SK-N-SH (cell line): ENCODE measurements at regions not wholly inside any gene's neighbourhood (a gene's known extent, or its start where the extent isn't known, plus 50 kb on each side); places are given as distances from the start of the nearest gene placed in this dataset.

Experiments
- CTCF ChIA-PET: fragments of 300-600, 350-600 bp; formaldehyde crosslinking; extraction: SDS; loops from one replicate; lab custom pipeline; 2021; lab: Yijun Ruan, JAX
- POLR2A ChIA-PET: fragments of 350-600 bp; sonication (Branson Sonifier 250); formaldehyde crosslinking; extraction: SDS; loops from one replicate; lab custom pipeline; 2020; ENCODE audit warnings: antibody characterized with exemption, inconsistent platforms; lab: Yijun Ruan, JAX
- DNase-seq: peaks from one replicate; pipeline ENCODE4 v3.0.0; 2012
- H2AFZ ChIP-seq: fragments of 200-600 bp; sonication (generic); 2 replicates; pipeline ENCODE4 v1.8.1; 2016; ENCODE audit warnings: antibody characterized with exemption, mild to moderate bottlenecking, low read depth
- H3F3A ChIP-seq: fragments of 200-600 bp; sonication (generic); replicated peaks from 2 replicates; pipeline ENCODE3; 2016; ENCODE audit warnings: antibody characterized with exemption, mild to moderate bottlenecking; ENCODE audit not compliant: insufficient read depth
- H3K27ac ChIP-seq, 2 experiments: fragments of 200-500 bp in 1 of 2; fragments of 200-600 bp in 1 of 2; sonication (Bioruptor generic) in 1 of 2; sonication (generic), shearing (Covaris generic) in 1 of 2; 2 replicates each; pipeline versions ENCODE4 v1.5.1 to v1.6.1; 2014 to 2016; ENCODE audit warnings: low read depth in 2 of 2, inconsistent platforms in 1 of 2, low read length in 1 of 2, mild to moderate bottlenecking in 1 of 2, mixed read lengths in 1 of 2
- H3K27me3 ChIP-seq: fragments of 200-600 bp; sonication (generic), shearing (Covaris generic); 2 replicates; pipeline ENCODE4 v1.6.1; 2016; ENCODE audit warnings: mixed run types; ENCODE audit not compliant: insufficient read depth
- H3K36me3 ChIP-seq, 2 experiments: fragments of 200-500 bp in 1 of 2; fragments of 200-600 bp in 1 of 2; sonication (Bioruptor generic) in 1 of 2; sonication (generic) in 1 of 2; replicated peaks in 1 of 2; 2 replicates each; pipeline versions ENCODE3 to v1.5.1; 2014 to 2016; ENCODE audit warnings: low read length in 1 of 2, mild to moderate bottlenecking in 1 of 2; ENCODE audit not compliant: insufficient read depth in 2 of 2, control insufficient read depth in 1 of 2
- H3K4me1 ChIP-seq, 2 experiments: fragments of 200-500 bp in 1 of 2; fragments of 200-600 bp in 1 of 2; sonication (Bioruptor generic) in 1 of 2; sonication (generic), shearing (Covaris generic) in 1 of 2; 2 replicates each; pipeline versions ENCODE4 v1.5.1 to v1.6.1; 2014 to 2016; ENCODE audit warnings: low read depth in 1 of 2, low read length in 1 of 2, mixed run types in 1 of 2; ENCODE audit not compliant: insufficient read depth in 2 of 2, control insufficient read depth in 1 of 2
- H3K4me2 ChIP-seq: fragments of 200-600 bp; sonication (generic), shearing (Covaris generic); 2 replicates; pipeline ENCODE4 v1.6.1; 2017; ENCODE audit warnings: mixed run types
- H3K4me3 ChIP-seq, 2 experiments: fragments of 200-500 bp in 1 of 2; fragments of 200-600 bp in 1 of 2; sonication (Bioruptor generic) in 1 of 2; sonication (generic), shearing (Covaris generic) in 1 of 2; 2 replicates each; pipeline versions ENCODE4 v1.5.1 to v1.8.1; 2014 to 2016; ENCODE audit warnings: low read depth in 2 of 2, inconsistent platforms in 1 of 2, low read length in 1 of 2, mild to moderate bottlenecking in 1 of 2, mixed read lengths in 1 of 2, moderate library complexity in 1 of 2
- H3K79me2 ChIP-seq: fragments of 200-600 bp; sonication (generic); 2 replicates; pipeline ENCODE4 v1.8.1; 2017; ENCODE audit warnings: mild to moderate bottlenecking; ENCODE audit not compliant: insufficient read depth
- H3K9ac ChIP-seq: fragments of 200-600 bp; sonication (generic); 2 replicates; pipeline ENCODE4 v1.6.1; 2017; ENCODE audit warnings: mixed run types
- H3K9me2 ChIP-seq: fragments of 200-600 bp; sonication (generic); 2 replicates; pipeline ENCODE4 v1.6.1; 2017; ENCODE audit warnings: mixed run types
- H3K9me3 ChIP-seq: fragments of 200-600 bp; sonication (generic); 2 replicates; pipeline ENCODE4 v1.6.1; 2017; ENCODE audit warnings: mixed run types, mild to moderate bottlenecking, moderate library complexity
- H4K20me1 ChIP-seq: fragments of 200-600 bp; sonication (generic); 2 replicates; pipeline ENCODE4 v1.6.1; 2017; ENCODE audit warnings: mild to moderate bottlenecking, mixed run types; ENCODE audit not compliant: insufficient read depth
- CHD2 ChIP-seq: fragments of 150-350 bp; IDR thresholded peaks from 2 replicates; pipeline ENCODE4 v1.6.1; 2018; ENCODE audit warnings: low read length; ENCODE audit not compliant: partially characterized antibody
- EZH2phosphoT487 ChIP-seq: fragments of 200-600 bp; sonication (generic); IDR thresholded peaks from 2 replicates; pipeline ENCODE4 v1.6.1; 2017; ENCODE audit warnings: low read depth, mixed run types, mild to moderate bottlenecking, antibody characterized with exemption, moderate library complexity, borderline replicate concordance
- FOSL2 ChIP-seq: IDR thresholded peaks from 2 replicates; pipeline ENCODE4 v1.4.0; 2012; ENCODE audit warnings: low read depth, mild to moderate bottlenecking, moderate library complexity, borderline replicate concordance
- MEF2A ChIP-seq: IDR thresholded peaks from 2 replicates; pipeline ENCODE4 v1.4.0; 2012; ENCODE audit warnings: low read depth, borderline replicate concordance
- POLR2AphosphoS5 ChIP-seq: IDR thresholded peaks from 2 replicates; pipeline ENCODE4 v1.6.1; 2012; ENCODE audit warnings: low read depth, low read length
- RCOR1 ChIP-seq: fragments of 150-350 bp; IDR thresholded peaks from 2 replicates; pipeline ENCODE4 v1.6.1; 2017; ENCODE audit warnings: antibody characterized with exemption, low read length
- RFX5 ChIP-seq: IDR thresholded peaks from 2 replicates; pipeline ENCODE4 v1.6.1; 2012; ENCODE audit warnings: mild to moderate bottlenecking, improper control_type of control experiment, low read length
- RXRA ChIP-seq: IDR thresholded peaks from 2 replicates; pipeline ENCODE4 v1.4.0; 2012; ENCODE audit warnings: low read depth, mild to moderate bottlenecking, borderline replicate concordance
- SIN3A ChIP-seq: IDR thresholded peaks from 2 replicates; pipeline ENCODE4 v1.6.1; 2012; ENCODE audit warnings: low read depth, mild to moderate bottlenecking, low read length, moderate library complexity, borderline replicate concordance
- SMC3 ChIP-seq: IDR thresholded peaks from 2 replicates; pipeline ENCODE4 v1.6.1; 2012; ENCODE audit warnings: low read depth, low read length, improper control_type of control experiment
- WGBS: methylation state at CpG from one replicate; pipeline ENCODE4 v1.1.6; 2017; ENCODE audit warnings: low lambda C conversion rate; 5-methylcytosine and 5-hydroxymethylcytosine counted together
- TF ChIP-seq, protein P1 (sequence below): IDR thresholded peaks from 2 replicates; pipeline ENCODE4 v1.4.0; 2012; ENCODE audit warnings: low read depth, borderline replicate concordance
- TF ChIP-seq, protein P2 (sequence below): fragments of 200-600 bp; sonication (generic); IDR thresholded peaks from 2 replicates; pipeline ENCODE4 v1.6.1; 2017; ENCODE audit warnings: antibody characterized with exemption, mild to moderate bottlenecking, moderate library complexity
- TF ChIP-seq, protein P3 (sequence below): IDR thresholded peaks from 2 replicates; pipeline ENCODE4; 2012
- TF ChIP-seq, protein P4 (sequence below): IDR thresholded peaks from 2 replicates; pipeline ENCODE4 v1.6.1; 2012; ENCODE audit warnings: mild to moderate bottlenecking, low read depth, low read length, moderate library complexity
- TF ChIP-seq, protein P5 (sequence below): IDR thresholded peaks from 2 replicates; pipeline ENCODE4 v1.4.0; 2012; ENCODE audit warnings: low read depth

DNA sequence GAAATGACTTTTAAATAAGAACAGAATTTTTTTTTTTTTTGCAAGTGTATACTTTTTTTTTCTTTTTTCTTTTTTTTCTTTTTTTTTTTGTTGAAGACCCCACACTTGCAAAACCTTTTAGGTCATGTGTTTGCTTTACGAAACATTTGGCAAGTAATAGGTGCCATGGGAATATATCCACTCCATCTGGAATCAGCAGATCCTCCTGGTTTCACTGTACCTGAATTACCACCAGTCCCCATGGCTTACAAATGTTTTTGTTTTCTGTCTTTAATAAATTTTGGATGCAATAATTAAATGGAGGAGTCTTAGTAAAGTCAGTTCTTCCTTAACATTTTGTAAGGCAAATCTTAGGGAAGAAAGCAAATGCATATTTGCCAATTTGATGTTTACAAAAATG, 559.7 kb upstream of the ZEB2 start:
- H3K27ac ChIP-seq, result no peak overlapping the region
- no peaks in the 10 kb centered on the region for H3K27me3 ChIP-seq
- DNase-seq, result no peak
- no peaks in the 10 kb centered on the region for H3K79me2 ChIP-seq
- 96% methylated on average over 1 of the region's 1 CpG for WGBS
- no peak overlapping the region for H2AFZ ChIP-seq
- H4K20me1 ChIP-seq, result no peaks in the 10 kb centered on the region
- H3K9me3 ChIP-seq, result no peaks in the 10 kb centered on the region
- CTCF ChIA-PET, result no interaction called here
- H3K4me1 ChIP-seq, result peaks cover 0 to 3% of the 10 kb centered on the region in 2 experiments; a peak in 2 of 4 replicates
- H3K36me3 ChIP-seq, result no peaks in the 10 kb centered on the region
- TF ChIP-seq FOSL2 (no peak), RFX5 (no peak), EZH2phosphoT487 (no peak), MEF2A (no peak), POLR2AphosphoS5 (no peak), SMC3 (no peak), RXRA (no peak), CHD2 (no peak), SIN3A (no peak), RCOR1 (no peak)
- TF ChIP-seq, protein P1, sequence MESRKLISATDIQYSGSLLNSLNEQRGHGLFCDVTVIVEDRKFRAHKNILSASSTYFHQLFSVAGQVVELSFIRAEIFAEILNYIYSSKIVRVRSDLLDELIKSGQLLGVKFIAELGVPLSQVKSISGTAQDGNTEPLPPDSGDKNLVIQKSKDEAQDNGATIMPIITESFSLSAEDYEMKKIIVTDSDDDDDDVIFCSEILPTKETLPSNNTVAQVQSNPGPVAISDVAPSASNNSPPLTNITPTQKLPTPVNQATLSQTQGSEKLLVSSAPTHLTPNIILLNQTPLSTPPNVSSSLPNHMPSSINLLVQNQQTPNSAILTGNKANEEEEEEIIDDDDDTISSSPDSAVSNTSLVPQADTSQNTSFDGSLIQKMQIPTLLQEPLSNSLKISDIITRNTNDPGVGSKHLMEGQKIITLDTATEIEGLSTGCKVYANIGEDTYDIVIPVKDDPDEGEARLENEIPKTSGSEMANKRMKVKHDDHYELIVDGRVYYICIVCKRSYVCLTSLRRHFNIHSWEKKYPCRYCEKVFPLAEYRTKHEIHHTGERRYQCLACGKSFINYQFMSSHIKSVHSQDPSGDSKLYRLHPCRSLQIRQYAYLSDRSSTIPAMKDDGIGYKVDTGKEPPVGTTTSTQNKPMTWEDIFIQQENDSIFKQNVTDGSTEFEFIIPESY, result no peak
- TF ChIP-seq, protein P2, sequence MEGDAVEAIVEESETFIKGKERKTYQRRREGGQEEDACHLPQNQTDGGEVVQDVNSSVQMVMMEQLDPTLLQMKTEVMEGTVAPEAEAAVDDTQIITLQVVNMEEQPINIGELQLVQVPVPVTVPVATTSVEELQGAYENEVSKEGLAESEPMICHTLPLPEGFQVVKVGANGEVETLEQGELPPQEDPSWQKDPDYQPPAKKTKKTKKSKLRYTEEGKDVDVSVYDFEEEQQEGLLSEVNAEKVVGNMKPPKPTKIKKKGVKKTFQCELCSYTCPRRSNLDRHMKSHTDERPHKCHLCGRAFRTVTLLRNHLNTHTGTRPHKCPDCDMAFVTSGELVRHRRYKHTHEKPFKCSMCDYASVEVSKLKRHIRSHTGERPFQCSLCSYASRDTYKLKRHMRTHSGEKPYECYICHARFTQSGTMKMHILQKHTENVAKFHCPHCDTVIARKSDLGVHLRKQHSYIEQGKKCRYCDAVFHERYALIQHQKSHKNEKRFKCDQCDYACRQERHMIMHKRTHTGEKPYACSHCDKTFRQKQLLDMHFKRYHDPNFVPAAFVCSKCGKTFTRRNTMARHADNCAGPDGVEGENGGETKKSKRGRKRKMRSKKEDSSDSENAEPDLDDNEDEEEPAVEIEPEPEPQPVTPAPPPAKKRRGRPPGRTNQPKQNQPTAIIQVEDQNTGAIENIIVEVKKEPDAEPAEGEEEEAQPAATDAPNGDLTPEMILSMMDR, result no peak
- TF ChIP-seq, protein P3, sequence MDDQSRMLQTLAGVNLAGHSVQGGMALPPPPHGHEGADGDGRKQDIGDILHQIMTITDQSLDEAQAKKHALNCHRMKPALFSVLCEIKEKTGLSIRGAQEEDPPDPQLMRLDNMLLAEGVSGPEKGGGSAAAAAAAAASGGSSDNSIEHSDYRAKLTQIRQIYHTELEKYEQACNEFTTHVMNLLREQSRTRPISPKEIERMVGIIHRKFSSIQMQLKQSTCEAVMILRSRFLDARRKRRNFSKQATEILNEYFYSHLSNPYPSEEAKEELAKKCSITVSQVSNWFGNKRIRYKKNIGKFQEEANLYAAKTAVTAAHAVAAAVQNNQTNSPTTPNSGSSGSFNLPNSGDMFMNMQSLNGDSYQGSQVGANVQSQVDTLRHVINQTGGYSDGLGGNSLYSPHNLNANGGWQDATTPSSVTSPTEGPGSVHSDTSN, result no peak
- TF ChIP-seq, protein P4, sequence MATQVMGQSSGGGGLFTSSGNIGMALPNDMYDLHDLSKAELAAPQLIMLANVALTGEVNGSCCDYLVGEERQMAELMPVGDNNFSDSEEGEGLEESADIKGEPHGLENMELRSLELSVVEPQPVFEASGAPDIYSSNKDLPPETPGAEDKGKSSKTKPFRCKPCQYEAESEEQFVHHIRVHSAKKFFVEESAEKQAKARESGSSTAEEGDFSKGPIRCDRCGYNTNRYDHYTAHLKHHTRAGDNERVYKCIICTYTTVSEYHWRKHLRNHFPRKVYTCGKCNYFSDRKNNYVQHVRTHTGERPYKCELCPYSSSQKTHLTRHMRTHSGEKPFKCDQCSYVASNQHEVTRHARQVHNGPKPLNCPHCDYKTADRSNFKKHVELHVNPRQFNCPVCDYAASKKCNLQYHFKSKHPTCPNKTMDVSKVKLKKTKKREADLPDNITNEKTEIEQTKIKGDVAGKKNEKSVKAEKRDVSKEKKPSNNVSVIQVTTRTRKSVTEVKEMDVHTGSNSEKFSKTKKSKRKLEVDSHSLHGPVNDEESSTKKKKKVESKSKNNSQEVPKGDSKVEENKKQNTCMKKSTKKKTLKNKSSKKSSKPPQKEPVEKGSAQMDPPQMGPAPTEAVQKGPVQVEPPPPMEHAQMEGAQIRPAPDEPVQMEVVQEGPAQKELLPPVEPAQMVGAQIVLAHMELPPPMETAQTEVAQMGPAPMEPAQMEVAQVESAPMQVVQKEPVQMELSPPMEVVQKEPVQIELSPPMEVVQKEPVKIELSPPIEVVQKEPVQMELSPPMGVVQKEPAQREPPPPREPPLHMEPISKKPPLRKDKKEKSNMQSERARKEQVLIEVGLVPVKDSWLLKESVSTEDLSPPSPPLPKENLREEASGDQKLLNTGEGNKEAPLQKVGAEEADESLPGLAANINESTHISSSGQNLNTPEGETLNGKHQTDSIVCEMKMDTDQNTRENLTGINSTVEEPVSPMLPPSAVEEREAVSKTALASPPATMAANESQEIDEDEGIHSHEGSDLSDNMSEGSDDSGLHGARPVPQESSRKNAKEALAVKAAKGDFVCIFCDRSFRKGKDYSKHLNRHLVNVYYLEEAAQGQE, result no peak
- TF ChIP-seq, protein P5, sequence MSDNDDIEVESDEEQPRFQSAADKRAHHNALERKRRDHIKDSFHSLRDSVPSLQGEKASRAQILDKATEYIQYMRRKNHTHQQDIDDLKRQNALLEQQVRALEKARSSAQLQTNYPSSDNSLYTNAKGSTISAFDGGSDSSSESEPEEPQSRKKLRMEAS, result no peak
- no peaks in the 10 kb centered on the region for H3F3A ChIP-seq
- no peak overlapping the region for H3K9ac ChIP-seq
- no peak overlapping the region for H3K4me3 ChIP-seq
- no peaks in the 10 kb centered on the region for H3K9me2 ChIP-seq
- no peak overlapping the region for H3K4me2 ChIP-seq
- POLR2A ChIA-PET, result no interaction called here
